CD4-positive, alpha-beta T cell (primary cell): ENCODE measurements at regions not wholly inside any gene's neighbourhood (a gene's known extent, or its start where the extent isn't known, plus 50 kb on each side); places are given as distances from the start of the nearest gene placed in this dataset.

Source experiments
- ATAC-seq: fragments of 200-7000 bp; cut with Tn5 transposase; one replicate; pipeline ENCODE4 v1.10.0; 2022; ENCODE audit warnings: mild to moderate bottlenecking; ENCODE audit not compliant: poor library complexity
- CTCF ChIA-PET: fragments of 350-600 bp; sonication (Branson Sonifier 250); formaldehyde crosslinking; loops from one replicate; lab custom pipeline; 2021; ENCODE audit warnings: antibody characterized with exemption, inconsistent platforms; lab: Charles Lee
- POLR2A ChIA-PET: fragments of 350-600 bp; sonication (Branson Sonifier 250); formaldehyde crosslinking; loops from one replicate; lab custom pipeline; 2021; ENCODE audit warnings: antibody characterized with exemption, inconsistent platforms; lab: Charles Lee
- DNase-seq, 14 experiments: peaks; one replicate each; pipeline ENCODE4 v3.0.0-alpha.2; 2013 to 2020; ENCODE audit warnings: mixed read lengths in 2 of 14
- H3K27ac ChIP-seq, 2 donors: one replicate each; pipeline versions ENCODE4 v1.5.1 to v1.7.0; 2013; ENCODE audit warnings: low read length in 2 of 2, low read depth in 1 of 2, mild to moderate bottlenecking in 1 of 2
- H3K27me3 ChIP-seq, 2 experiments: 1 replicate in 1 of 2; 2 replicates in 1 of 2; pipeline versions ENCODE4 v1.6.1 to v1.7.0; 2013; ENCODE audit warnings: low read length in 2 of 2, control low read depth in 1 of 2, mild to moderate bottlenecking in 1 of 2, moderate library complexity in 1 of 2; ENCODE audit not compliant: insufficient read depth in 2 of 2, control insufficient read depth in 1 of 2
- H3K36me3 ChIP-seq: one replicate; pipeline ENCODE4 v1.6.1; 2013; ENCODE audit warnings: low read length, control low read depth; ENCODE audit not compliant: insufficient read depth
- H3K4me1 ChIP-seq: one replicate; pipeline ENCODE4 v1.6.1; 2013; ENCODE audit warnings: low read length, control low read depth; ENCODE audit not compliant: insufficient read depth
- H3K4me3 ChIP-seq: one replicate; pipeline ENCODE4 v1.5.1; 2013; ENCODE audit warnings: mild to moderate bottlenecking, low read length, moderate library complexity
- H3K9me3 ChIP-seq, 2 experiments: 1 replicate in 1 of 2; 2 replicates in 1 of 2; pipeline versions ENCODE4 v1.6.1 to v1.7.0; 2013; ENCODE audit warnings: low read length in 2 of 2, mild to moderate bottlenecking in 2 of 2, control low read depth in 1 of 2, moderate library complexity in 1 of 2; ENCODE audit not compliant: control insufficient read depth in 1 of 2, insufficient read depth in 1 of 2
- H3K27ac Mint-ChIP-seq: one replicate; pipeline ENCODE4 v1.8.0; 2020; ENCODE audit warnings: mixed read lengths
- H3K27me3 Mint-ChIP-seq: one replicate; pipeline ENCODE4 v1.8.0; 2021; ENCODE audit warnings: mixed read lengths
- H3K36me3 Mint-ChIP-seq: one replicate; pipeline ENCODE4 v1.8.0; 2021; ENCODE audit warnings: low read depth, mixed read lengths
- H3K4me1 Mint-ChIP-seq: one replicate; pipeline ENCODE4 v1.8.0; 2021; ENCODE audit warnings: low read depth, mixed read lengths
- H3K4me3 Mint-ChIP-seq: one replicate; pipeline ENCODE4 v1.8.0; 2020; ENCODE audit warnings: mild to moderate bottlenecking, mixed read lengths
- H3K9me3 Mint-ChIP-seq: one replicate; pipeline ENCODE4 v1.8.0; 2020; ENCODE audit warnings: mixed read lengths
- intact Hi-C, 2 experiments: fragments of 100-400 bp; cut with DNase I in 1 of 2; cut with micrococcal nuclease in 1 of 2; formaldehyde crosslinking; loops; one replicate each; pipeline versions ENCODE4 v1.15.1 to v1.9.0; 2023 to 2025; cut with DNase I, micrococcal nuclease
- TF ChIP-seq, protein P1 (sequence below): fragments of 200-600 bp; IDR thresholded peaks from one replicate; pipeline ENCODE4 v1.8.0; 2022; ENCODE audit warnings: antibody characterized with exemption, mild to moderate bottlenecking

DNA sequence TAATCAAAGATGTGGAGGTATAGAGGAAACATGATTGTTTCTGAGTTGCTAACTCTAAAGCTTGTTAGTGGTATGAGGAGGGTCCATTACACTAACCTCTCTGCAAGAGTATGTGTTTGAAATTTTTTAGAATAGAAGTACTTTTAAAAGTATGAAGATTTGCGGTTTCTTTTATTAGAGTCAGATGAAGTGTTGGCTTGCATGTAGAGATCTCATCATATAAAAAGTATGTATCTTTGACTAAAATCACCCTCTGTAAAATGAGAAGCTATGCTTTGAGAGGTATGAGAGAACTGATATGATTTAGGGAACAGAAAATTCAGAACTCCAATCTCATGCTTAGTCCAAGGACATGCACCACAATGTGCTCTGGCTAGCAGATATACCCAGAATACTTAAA lies 140.4 kb upstream of the MBNL1 start:
- Mint-ChIP-seq H3K27me3 (no peaks in the 10 kb centered on the region), H3K4me3 (no peak overlapping the region), H3K36me3 (no peaks in the 10 kb centered on the region), H3K9me3 (no peaks in the 10 kb centered on the region), H3K4me1 (peaks cover 2% of the 10 kb centered on the region), H3K27ac (no peak overlapping the region)
- CTCF ChIA-PET = interaction anchor here (1.3 kb wide), 1 partner anchor 344 kb away, joined by 3 read pairs; no protein-coding TSS in a partner anchor
- TF ChIP-seq, protein P1, sequence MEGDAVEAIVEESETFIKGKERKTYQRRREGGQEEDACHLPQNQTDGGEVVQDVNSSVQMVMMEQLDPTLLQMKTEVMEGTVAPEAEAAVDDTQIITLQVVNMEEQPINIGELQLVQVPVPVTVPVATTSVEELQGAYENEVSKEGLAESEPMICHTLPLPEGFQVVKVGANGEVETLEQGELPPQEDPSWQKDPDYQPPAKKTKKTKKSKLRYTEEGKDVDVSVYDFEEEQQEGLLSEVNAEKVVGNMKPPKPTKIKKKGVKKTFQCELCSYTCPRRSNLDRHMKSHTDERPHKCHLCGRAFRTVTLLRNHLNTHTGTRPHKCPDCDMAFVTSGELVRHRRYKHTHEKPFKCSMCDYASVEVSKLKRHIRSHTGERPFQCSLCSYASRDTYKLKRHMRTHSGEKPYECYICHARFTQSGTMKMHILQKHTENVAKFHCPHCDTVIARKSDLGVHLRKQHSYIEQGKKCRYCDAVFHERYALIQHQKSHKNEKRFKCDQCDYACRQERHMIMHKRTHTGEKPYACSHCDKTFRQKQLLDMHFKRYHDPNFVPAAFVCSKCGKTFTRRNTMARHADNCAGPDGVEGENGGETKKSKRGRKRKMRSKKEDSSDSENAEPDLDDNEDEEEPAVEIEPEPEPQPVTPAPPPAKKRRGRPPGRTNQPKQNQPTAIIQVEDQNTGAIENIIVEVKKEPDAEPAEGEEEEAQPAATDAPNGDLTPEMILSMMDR = no peak
- Histone ChIP-seq H3K36me3 (no peaks in the 10 kb centered on the region), H3K4me1 (no peaks in the 10 kb centered on the region), H3K27ac (no peak overlapping the region), H3K9me3 (no peaks in the 10 kb centered on the region), H3K4me3 (no peak overlapping the region), H3K27me3 (no peaks in the 10 kb centered on the region)
- POLR2A ChIA-PET = no interaction called here
- ATAC-seq = no peak
- intact Hi-C loops = no loop called here
- no peak for DNase-seq

DNA sequence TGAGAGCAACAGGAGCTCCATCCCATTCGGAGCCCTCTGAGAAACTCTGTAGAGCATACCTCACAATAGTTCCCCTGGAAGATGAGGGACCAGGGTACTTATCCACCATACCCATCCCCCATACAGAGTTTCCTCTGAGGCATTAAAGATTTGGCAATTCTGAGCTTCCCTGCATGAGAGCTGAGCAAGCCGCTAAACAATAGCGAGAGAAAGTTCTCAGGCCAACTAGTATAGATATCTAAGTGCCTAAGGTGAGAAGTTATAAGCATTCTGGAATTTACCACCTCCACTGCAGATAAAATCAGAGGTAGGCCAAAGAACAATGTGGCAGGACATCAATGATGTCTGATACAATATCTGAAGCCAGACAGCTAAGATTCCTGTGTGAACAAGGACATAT lies 129.1 kb upstream of the MBNL1 start:
- no peaks in the 10 kb centered on the region for H3K36me3 Mint-ChIP-seq
- no peak overlapping the region for H3K27ac Mint-ChIP-seq

DNA sequence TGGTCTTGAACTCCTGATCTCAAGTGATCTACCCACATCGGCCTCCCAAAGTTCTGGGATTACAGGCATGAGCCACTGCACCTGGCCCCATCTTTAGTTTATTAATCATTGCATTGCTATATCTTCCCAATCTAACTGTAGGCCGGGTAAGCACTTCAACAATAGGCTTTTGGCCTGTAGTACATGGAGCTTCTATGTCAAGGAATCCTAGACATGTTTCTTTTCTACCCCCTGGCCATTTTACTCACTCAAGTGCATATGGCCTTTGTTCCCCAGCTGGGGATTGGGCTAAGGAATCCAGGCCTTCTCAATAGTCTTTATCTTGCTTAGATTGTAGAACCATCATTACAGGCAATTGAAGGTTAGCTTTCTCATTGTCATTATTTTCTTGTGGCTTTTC lies 122.3 kb upstream of the MBNL1 start:
- Histone ChIP-seq H3K4me1 (no peaks in the 10 kb centered on the region), H3K4me3 (no peak overlapping the region), H3K9me3 (no peaks in the 10 kb centered on the region), H3K36me3 (no peaks in the 10 kb centered on the region), H3K27me3 (no peaks in the 10 kb centered on the region), H3K27ac (no peak overlapping the region)
- no peaks in the 10 kb centered on the region for H3K9me3 Mint-ChIP-seq
- H3K27ac Mint-ChIP-seq = no peak overlapping the region
- no peaks in the 10 kb centered on the region for H3K27me3 Mint-ChIP-seq
- no peak overlapping the region for H3K4me3 Mint-ChIP-seq
- no peak for ATAC-seq
- intact Hi-C loops = no loop called here
- CTCF ChIA-PET = no interaction called here
- POLR2A ChIA-PET = no interaction called here
- H3K36me3 Mint-ChIP-seq = no peaks in the 10 kb centered on the region
- H3K4me1 Mint-ChIP-seq = peaks cover 6% of the 10 kb centered on the region
- DNase-seq = no peak
- TF ChIP-seq, protein P1 = no peak

More for the DNA sequence above, 129.1 kb upstream of the MBNL1 start:
- Histone ChIP-seq H3K9me3 (peaks cover 0 to 4% of the 10 kb centered on the region in 2 experiments), H3K27me3 (no peaks in the 10 kb centered on the region), H3K4me1 (no peaks in the 10 kb centered on the region), H3K36me3 (no peaks in the 10 kb centered on the region), H3K4me3 (no peak overlapping the region), H3K27ac (no peak overlapping the region)
- intact Hi-C loops = no loop called here
- Mint-ChIP-seq H3K9me3 (peaks cover 4% of the 10 kb centered on the region), H3K4me3 (no peak overlapping the region), H3K27me3 (no peaks in the 10 kb centered on the region), H3K4me1 (no peaks in the 10 kb centered on the region)
- TF ChIP-seq, protein P1 = no peak
- POLR2A ChIA-PET = no interaction called here
- ATAC-seq = no peak
- CTCF ChIA-PET = interaction anchor here (0.9 to 1.4 kb wide), 3 partner anchors 11 to 15 kb away, joined by 3 read pairs; no protein-coding TSS in a partner anchor
- no peak for DNase-seq
